ENCODE measurements at regions not wholly inside any gene's neighbourhood (a gene's known extent, or its start where the extent isn't known, plus 50 kb on each side); places are given as distances from the start of the nearest gene placed in this dataset.

- TF ChIP-seq CTCF (IDR thresholded peaks at IDR 0.05) (no peak), ZFX (IDR thresholded peaks at IDR 0.05; ENCODE audit: borderline replicate concordance) (no peak)
Measured at GRCh38 chr4:41364876-41365275, 108.1 kb downstream of the UCHL1 start.
